EH (cell line): ENCODE measurements at regions not wholly inside any gene's neighbourhood (a gene's known extent, or its start where the extent isn't known, plus 50 kb on each side); places are given as distances from the start of the nearest gene placed in this dataset.

Source experiments
- DNase-seq: peaks from one replicate; pipeline ENCODE4 v3.0.0-alpha.2; 2015; ENCODE audit warnings: low read depth

DNA sequence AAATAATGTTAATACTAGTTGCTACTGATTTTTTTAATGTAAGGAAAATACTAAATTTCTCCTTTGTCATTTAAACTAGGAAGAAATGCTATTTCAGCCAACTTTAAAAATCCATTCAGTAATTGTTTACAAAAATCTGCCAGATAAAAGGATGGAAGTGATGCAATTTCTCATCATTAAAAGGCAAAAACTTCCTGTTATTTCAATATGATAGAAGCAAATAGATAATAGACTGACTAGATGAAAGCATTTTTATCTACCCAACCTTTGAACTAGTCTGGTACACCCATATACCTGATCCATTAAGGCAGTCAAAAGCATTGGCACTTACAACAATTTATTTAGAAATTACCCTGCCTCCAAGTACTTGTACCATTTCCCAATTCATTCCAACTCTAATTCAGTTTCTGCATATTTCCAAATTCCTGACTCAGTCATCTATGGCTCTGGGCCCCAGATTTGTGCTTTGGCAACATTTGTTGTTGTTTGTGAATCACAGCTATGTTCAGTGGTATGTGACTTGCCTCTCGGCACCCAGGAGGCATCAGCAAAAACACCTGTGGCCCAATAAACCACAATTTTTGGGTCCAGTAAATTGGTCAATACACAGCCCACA, 482.6 kb upstream of the SEMA3A start:
- DNase-seq: no peak

GRCh38 chr7:84675633-84676034, 481.0 kb upstream of the SEMA3A start:
- DNase-seq: no peak

GRCh38 chr7:84674236-84674913, 479.8 kb upstream of the SEMA3A start:
- no peak for DNase-seq

- DNase-seq: no peak
Observed at GRCh38 chr7:84669177-84669732, 474.7 kb upstream of the SEMA3A start.

DNA sequence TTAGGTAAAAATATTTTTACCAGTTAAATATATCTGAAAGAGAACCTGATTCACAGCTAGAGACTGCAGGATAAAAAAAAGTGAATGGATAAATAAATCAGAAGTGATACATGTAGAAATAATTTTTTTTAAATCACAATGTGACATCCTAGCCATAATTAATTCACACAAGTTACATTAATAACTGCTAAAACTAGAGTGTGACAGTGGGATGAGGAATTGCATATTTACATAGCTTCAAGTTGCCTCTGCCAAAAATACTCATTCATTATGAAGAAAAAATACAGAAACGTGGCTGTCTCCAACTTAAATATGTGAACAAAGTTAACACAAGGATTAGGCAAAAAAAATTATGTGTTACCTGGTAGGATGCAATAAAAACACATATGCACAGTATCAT, 473.5 kb upstream of the SEMA3A start:
- DNase-seq: no peak

DNA sequence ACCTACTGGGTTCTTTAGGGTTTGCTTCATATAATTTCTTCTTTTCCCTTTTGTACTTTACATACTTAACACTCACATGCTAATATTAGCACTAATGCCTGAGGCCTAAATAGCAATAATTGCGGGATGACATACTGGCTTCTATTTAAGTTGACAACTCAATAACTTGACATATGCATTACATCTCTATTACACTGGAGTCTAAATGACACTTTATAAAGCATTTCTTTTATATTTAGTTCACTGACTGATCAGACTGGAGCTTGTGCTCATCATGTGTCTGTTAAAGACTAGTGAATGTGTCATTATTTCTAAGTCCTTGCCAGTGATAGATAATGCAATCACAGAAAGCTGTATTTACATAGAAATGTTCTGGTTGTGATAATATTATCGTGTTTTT, 472.1 kb upstream of the SEMA3A start:
- no peak for DNase-seq

DNA sequence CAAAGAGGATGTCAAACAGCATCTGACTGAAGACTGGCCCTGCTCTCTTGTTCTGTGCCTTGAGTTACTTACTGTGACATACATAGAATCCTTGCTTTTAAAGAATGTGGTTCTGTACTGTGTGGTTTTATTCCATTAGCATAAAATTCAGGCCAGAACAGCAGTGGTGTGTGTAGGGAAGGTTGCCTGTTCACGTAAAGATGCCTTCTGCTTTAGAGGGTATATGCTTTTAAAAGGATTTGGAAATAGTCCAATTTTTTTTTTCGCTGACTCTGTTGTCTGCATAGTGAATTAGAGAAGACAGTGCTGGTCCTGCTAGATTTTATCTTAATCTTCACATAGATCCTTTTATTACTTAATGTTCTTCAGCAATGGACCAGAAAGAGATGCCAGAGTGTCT, 470.8 kb upstream of the SEMA3A start:
- DNase-seq: no peak

GRCh38 chr7:84664626-84665025, 470.0 kb upstream of the SEMA3A start:
- DNase-seq: no peak

DNA sequence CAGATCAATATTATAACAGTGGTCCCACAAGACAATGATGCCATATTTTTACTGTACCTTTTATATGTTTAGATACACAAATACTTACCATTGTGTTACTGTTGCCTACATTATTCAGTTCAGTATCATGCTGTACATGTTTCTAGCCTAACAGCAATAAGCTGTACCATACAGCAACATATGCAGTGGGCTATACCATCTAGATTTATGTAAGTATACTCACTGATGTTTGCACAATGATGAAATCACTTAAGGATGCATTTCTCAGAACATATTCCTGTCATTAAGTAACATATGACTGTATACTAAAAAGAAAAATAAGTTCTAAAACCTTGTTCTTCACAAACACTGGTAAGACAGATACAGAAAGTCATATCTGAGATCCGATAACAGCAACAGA, 468.6 kb upstream of the SEMA3A start:
- DNase-seq: peak; percentile 15

GRCh38 chr7:84658286-84658685, 463.7 kb upstream of the SEMA3A start:
- DNase-seq: no peak

- no peak for DNase-seq
Observed at GRCh38 chr7:84654273-84654672, 459.7 kb upstream of the SEMA3A start.

DNA sequence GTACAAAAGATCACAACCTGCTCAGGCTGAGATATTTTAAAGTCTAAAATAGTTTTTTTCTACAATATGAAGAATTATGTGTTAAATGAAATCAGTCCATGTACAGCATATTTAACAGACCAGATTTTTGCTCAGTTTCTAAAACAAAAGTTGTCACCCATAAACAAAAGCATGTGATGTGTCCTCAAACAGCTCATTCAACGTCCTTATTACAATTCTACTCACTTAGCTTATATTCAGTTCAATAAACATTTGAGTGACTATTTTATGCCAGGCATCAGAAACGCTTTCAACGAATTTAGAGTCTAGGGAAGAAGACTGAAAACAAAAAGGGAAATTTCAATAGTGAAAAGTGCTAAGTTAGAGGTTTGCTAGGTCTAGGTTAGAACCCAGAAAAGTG, 457.3 kb upstream of the SEMA3A start:
- DNase-seq: no peak

- DNase-seq: peak; percentile 94
Observed at GRCh38 chr7:84647797-84648757, 453.5 kb upstream of the SEMA3A start.

- no peak for DNase-seq
Observed at GRCh38 chr7:84642611-84643010, 448.0 kb upstream of the SEMA3A start.

DNA sequence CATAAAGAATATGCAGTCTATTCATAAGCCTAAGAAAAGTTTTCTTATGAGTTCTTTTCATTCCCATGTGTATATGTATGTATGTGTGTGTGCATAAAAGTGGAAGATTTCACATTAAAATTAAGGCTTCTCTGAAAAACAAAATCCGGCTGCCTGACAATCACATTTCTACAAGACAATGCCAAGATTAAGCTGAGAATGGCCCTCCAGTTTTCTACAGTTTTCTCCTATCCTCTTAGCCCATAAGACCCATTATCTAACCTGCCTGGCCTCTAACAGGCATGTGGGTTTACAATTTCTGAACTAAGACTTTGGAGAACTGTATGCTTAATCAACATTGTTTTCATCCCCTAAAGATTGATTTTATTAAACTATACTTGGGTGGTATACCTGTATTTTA, 446.0 kb upstream of the SEMA3A start:
- no peak for DNase-seq

GRCh38 chr7:84638339-84638697, 443.7 kb upstream of the SEMA3A start:
- DNase-seq: no peak

DNA sequence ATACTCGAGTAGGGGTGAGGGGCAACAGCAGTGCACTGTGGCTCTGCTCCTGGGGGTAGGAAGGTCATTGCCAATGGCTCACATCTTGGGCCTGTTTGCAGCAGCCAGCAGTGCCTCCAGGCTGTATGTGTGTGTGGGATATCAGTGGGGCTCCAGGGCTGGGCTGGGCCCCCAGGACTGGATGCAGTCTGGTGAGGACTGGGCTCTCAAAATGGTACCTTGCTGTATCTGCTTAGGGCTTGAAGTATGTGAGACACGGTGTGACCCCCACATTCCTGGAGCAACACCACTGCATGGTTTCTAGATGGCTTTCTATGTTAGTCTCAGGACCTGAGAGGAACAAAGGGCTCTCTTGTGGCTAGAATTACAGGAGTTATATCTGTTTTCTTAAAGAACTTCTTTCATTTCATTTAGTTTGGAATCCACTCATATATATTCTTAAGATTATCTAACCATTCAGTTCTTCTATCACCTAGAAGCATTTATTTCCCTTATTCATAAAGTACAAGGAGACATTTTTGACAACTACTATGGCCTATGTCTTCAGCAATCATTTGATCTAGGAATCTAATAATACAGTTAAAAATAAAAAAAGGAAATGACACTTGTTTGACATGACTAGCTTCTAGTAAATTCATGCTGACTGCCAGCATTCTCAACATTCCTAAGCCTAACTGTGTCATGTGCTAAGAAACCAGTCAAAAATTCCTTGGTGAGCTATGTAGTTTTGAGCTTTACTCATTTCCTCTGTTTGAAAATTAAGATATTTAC, 443.2 kb upstream of the SEMA3A start:
- peak; percentile 92 for DNase-seq

- DNase-seq: no peak
Observed at GRCh38 chr7:84631913-84632312, 437.3 kb upstream of the SEMA3A start.

GRCh38 chr7:84629640-84630318, 435.2 kb upstream of the SEMA3A start:
- no peak for DNase-seq

GRCh38 chr7:84629216-84629615, 434.6 kb upstream of the SEMA3A start:
- DNase-seq: no peak

DNA sequence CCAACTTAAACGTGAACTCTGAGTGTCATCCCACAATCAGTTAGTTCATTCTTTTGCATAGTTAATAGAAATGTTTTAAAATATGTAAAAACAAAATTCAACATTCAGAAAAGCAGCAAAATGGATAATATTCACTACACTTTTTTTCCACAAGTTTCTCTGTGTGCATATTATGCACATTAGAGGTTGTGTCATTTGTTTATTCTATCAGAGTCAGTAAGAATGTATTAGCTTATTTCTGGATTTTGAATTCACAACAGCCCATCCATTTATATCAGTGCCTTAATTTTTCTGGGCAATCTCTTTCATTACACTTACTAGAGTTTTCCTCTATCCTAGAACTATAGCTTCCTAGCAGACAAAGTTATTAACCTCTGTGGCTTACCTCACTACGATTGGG, 432.7 kb upstream of the SEMA3A start:
- no peak for DNase-seq
